ENCODE measurements at regions not wholly inside any gene's neighbourhood (a gene's known extent, or its start where the extent isn't known, plus 50 kb on each side); places are given as distances from the start of the nearest gene placed in this dataset.
"Not testable (repeated sequence)": the region's sequence is repeated elsewhere in the genome, so short reads cannot be mapped to it uniquely, and the experiment has no call there.

GRCh38 chr11:23620617-23621016, 760.3 kb upstream of the CCDC179 start:
- Histone ChIP-seq H3K79me2 (ENCODE audit: control insufficient read depth, low read length) (no peaks in the 10 kb centered on the region), H3K4me2 (ENCODE audit: low read length) (no peak overlapping the region)
- TF ChIP-seq EZH2phosphoT487 (IDR thresholded peaks at IDR 0.05; ENCODE audit: borderline replicate concordance, low read length) (no peak), CTCF (IDR thresholded peaks at IDR 0.05; ENCODE audit: low read depth, low read length, poor library complexity, severe bottlenecking) (no peak)

GRCh38 chr11:23632293-23632692, 772.0 kb upstream of the CCDC179 start:
- H3K9me2 ChIP-seq (replicated peaks; ENCODE audit: control insufficient read depth, low read length) = no peaks in the 10 kb centered on the region
- no peaks in the 10 kb centered on the region for H3K27me3 ChIP-seq (ENCODE audit: control insufficient read depth, low read length)
- peaks cover 9% of the 10 kb centered on the region; the same call in 1 of the 2 replicates for H3K9me3 ChIP-seq (ENCODE audit: control insufficient read depth, insufficient read depth, low read length)
- no peaks in the 10 kb centered on the region for H3F3A ChIP-seq (ENCODE audit: control insufficient read depth, insufficient read depth)
- no peaks in the 10 kb centered on the region for H3K79me2 ChIP-seq (ENCODE audit: control insufficient read depth, low read length)
- no peak for TF ChIP-seq CTCF (IDR thresholded peaks at IDR 0.05; ENCODE audit: low read depth, low read length, poor library complexity, severe bottlenecking)
- no peak for TF ChIP-seq EZH2phosphoT487 (IDR thresholded peaks at IDR 0.05; ENCODE audit: borderline replicate concordance, low read length)
- no peak overlapping the region for H3K27ac ChIP-seq (ENCODE audit: low read depth, low read length)
- no peaks in the 10 kb centered on the region for H4K20me1 ChIP-seq (ENCODE audit: control insufficient read depth, insufficient read depth, low read depth, low read length)
- H3K36me3 ChIP-seq (ENCODE audit: control insufficient read depth, low read length) = no peaks in the 10 kb centered on the region
- no peaks in the 10 kb centered on the region for H3K4me1 ChIP-seq (ENCODE audit: control insufficient read depth, low read length)
- no peak overlapping the region for H3K4me3 ChIP-seq (ENCODE audit: low read length)
- H3K4me2 ChIP-seq (ENCODE audit: low read length) = no peak overlapping the region

More at GRCh38 chr11:23620617-23621016, 760.3 kb upstream of the CCDC179 start:
- Histone ChIP-seq H3K9me2 (replicated peaks; ENCODE audit: control insufficient read depth, low read length) (no peaks in the 10 kb centered on the region), H3K36me3 (ENCODE audit: control insufficient read depth, low read length) (no peaks in the 10 kb centered on the region), H3K4me1 (ENCODE audit: control insufficient read depth, low read length) (no peaks in the 10 kb centered on the region), H4K20me1 (ENCODE audit: control insufficient read depth, insufficient read depth, low read depth, low read length) (no peaks in the 10 kb centered on the region), H3K9me3 (ENCODE audit: control insufficient read depth, insufficient read depth, low read length) (no peaks in the 10 kb centered on the region), H3K27ac (ENCODE audit: low read depth, low read length) (no peak overlapping the region), H3K4me3 (ENCODE audit: low read length) (no peak overlapping the region), H3F3A (ENCODE audit: control insufficient read depth, insufficient read depth) (no peaks in the 10 kb centered on the region), H3K27me3 (ENCODE audit: control insufficient read depth, low read length) (no peaks in the 10 kb centered on the region)

GRCh38 chr11:23644443-23644842, 784.2 kb upstream of the CCDC179 start:
- no peak overlapping the region for H3K4me3 ChIP-seq (ENCODE audit: low read length)
- H4K20me1 ChIP-seq (ENCODE audit: control insufficient read depth, insufficient read depth, low read depth, low read length) = no peaks in the 10 kb centered on the region
- no peaks in the 10 kb centered on the region for H3K9me3 ChIP-seq (ENCODE audit: control insufficient read depth, insufficient read depth, low read length)
- no peak for TF ChIP-seq CTCF (IDR thresholded peaks at IDR 0.05; ENCODE audit: low read depth, low read length, poor library complexity, severe bottlenecking)
- TF ChIP-seq EZH2phosphoT487 (IDR thresholded peaks at IDR 0.05; ENCODE audit: borderline replicate concordance, low read length) = no peak
- no peak overlapping the region for H3K4me2 ChIP-seq (ENCODE audit: low read length)
- H3K9me2 ChIP-seq (replicated peaks; ENCODE audit: control insufficient read depth, low read length) = no peaks in the 10 kb centered on the region
- no peaks in the 10 kb centered on the region for H3K36me3 ChIP-seq (ENCODE audit: control insufficient read depth, low read length)
- no peaks in the 10 kb centered on the region for H3K79me2 ChIP-seq (ENCODE audit: control insufficient read depth, low read length)
- no peaks in the 10 kb centered on the region for H3K27me3 ChIP-seq (ENCODE audit: control insufficient read depth, low read length)
- no peaks in the 10 kb centered on the region for H3F3A ChIP-seq (ENCODE audit: control insufficient read depth, insufficient read depth)
- no peak overlapping the region for H3K27ac ChIP-seq (ENCODE audit: low read depth, low read length)
- peaks cover 4% of the 10 kb centered on the region; the same call in 1 of the 2 replicates for H3K4me1 ChIP-seq (ENCODE audit: control insufficient read depth, low read length)

- H3K9me2 ChIP-seq (replicated peaks; ENCODE audit: control insufficient read depth, low read length); H3K36me3 ChIP-seq (ENCODE audit: control insufficient read depth, low read length); H3K27ac ChIP-seq (ENCODE audit: low read depth, low read length); H3K27me3 ChIP-seq (ENCODE audit: control insufficient read depth, low read length); H3F3A ChIP-seq (ENCODE audit: control insufficient read depth, insufficient read depth); H3K4me1 ChIP-seq (ENCODE audit: control insufficient read depth, low read length); H3K9me3 ChIP-seq (ENCODE audit: control insufficient read depth, insufficient read depth, low read length); H3K4me2 ChIP-seq (ENCODE audit: low read length); H3K4me3 ChIP-seq (ENCODE audit: low read length); H3K79me2 ChIP-seq (ENCODE audit: control insufficient read depth, low read length); H4K20me1 ChIP-seq (ENCODE audit: control insufficient read depth, insufficient read depth, low read depth, low read length): not testable (repeated sequence)
Observed at GRCh38 chr11:23652336-23652735, 792.1 kb upstream of the CCDC179 start.

All from DOHH2 (cell line).